Activated CD4-positive, alpha-beta memory T cell treated with anti-CD3 and anti-CD28 coated beads, Interleukin-2, amount 10 ng/mL, durations not matched to agents 7 days and 5 days (primary cell): ENCODE measurements at regions not wholly inside any gene's neighbourhood (a gene's known extent, or its start where the extent isn't known, plus 50 kb on each side); places are given as distances from the start of the nearest gene placed in this dataset.
"Not testable (repeated sequence)": the region's sequence is repeated elsewhere in the genome, so short reads cannot be mapped to it uniquely, and the experiment has no call there.

Experiments
- CTCF ChIA-PET: fragments of 350-600 bp; sonication (Branson Sonifier 250); formaldehyde crosslinking; loops from one replicate; lab custom pipeline; 2021; ENCODE audit warnings: antibody characterized with exemption, inconsistent platforms; lab: Charles Lee
- POLR2A ChIA-PET: fragments of 350-600 bp; sonication (Branson Sonifier 250); formaldehyde crosslinking; loops from one replicate; lab custom pipeline; 2021; ENCODE audit warnings: antibody characterized with exemption; lab: Charles Lee
- DNase-seq: peaks from one replicate; pipeline ENCODE4 v3.0.0-alpha.2; 2020
- H3K27ac Mint-ChIP-seq: one replicate; pipeline ENCODE4 v1.8.0; 2021; ENCODE audit warnings: mild to moderate bottlenecking, mixed read lengths
- H3K27me3 Mint-ChIP-seq: one replicate; pipeline ENCODE4 v1.8.0; 2021; ENCODE audit warnings: mixed read lengths
- H3K36me3 Mint-ChIP-seq: one replicate; pipeline ENCODE4 v1.8.0; 2021; ENCODE audit warnings: low read depth, mixed read lengths
- H3K4me1 Mint-ChIP-seq: one replicate; pipeline ENCODE4 v1.8.0; 2021; ENCODE audit warnings: mixed read lengths
- H3K4me3 Mint-ChIP-seq: one replicate; pipeline ENCODE4 v1.8.0; 2021; ENCODE audit warnings: mild to moderate bottlenecking, mixed read lengths
- H3K9me3 Mint-ChIP-seq: one replicate; pipeline ENCODE4 v1.8.0; 2021; ENCODE audit warnings: mixed read lengths

DNA sequence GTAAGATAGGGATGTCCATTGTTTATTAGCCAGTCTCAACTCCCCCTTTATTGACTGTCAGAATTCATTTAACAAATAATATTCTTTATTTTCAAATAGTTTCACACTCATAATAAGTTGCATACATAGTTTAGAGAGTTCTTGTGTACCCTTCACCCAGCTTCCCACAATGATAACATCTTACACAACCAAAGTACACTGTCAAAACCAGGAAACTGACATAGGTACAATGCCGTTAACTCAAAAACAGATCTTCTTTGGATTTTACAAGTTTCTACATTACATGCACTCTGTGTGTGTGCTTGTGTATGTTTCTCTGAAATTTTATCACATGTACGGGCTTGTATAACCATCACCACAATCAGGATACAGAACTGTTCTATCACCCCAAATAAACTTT, 64.4 kb upstream of the IFNLR1 start:
- ChIA-PET POLR2A (no interaction called here), CTCF (interaction anchor here (1.1 kb wide), 1 partner anchor 141 kb away, joined by 3 read pairs; no protein-coding TSS in a partner anchor)
- no peak overlapping the region for H3K27ac Mint-ChIP-seq
- H3K4me1 Mint-ChIP-seq, result peaks cover 17% of the 10 kb centered on the region
- no peak for DNase-seq
- peaks cover 4% of the 10 kb centered on the region for H3K27me3 Mint-ChIP-seq
- H3K9me3 Mint-ChIP-seq, result no peaks in the 10 kb centered on the region
- no peaks in the 10 kb centered on the region for H3K36me3 Mint-ChIP-seq
- H3K4me3 Mint-ChIP-seq, result no peak overlapping the region

DNA sequence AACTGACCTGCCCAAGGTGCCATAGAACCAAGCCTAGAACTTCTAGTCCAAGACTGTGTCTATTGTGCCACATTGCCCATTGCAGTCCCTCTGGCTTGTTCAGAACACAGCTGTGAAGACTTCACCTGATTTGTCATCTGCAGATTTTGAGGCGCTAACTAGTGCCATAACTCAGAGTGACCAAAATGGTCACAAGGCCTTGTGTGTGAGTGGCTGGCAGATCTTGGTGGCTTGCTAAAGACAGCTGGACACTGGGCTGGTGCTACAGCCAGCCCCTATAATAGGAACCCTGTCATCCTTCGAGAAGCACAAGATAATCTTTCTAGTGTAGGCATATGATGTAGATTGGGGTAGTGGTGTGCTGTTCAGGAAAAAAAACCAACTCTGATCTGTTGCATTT, 63.7 kb upstream of the IFNLR1 start:
- CTCF ChIA-PET, result interaction anchor here (1.1 kb wide), 1 partner anchor 141 kb away, joined by 3 read pairs; no protein-coding TSS in a partner anchor
- Mint-ChIP-seq H3K4me1 (peaks cover 13% of the 10 kb centered on the region), H3K9me3 (no peaks in the 10 kb centered on the region), H3K4me3 (no peak overlapping the region), H3K27ac (no peak overlapping the region), H3K27me3 (peaks cover 2% of the 10 kb centered on the region), H3K36me3 (no peaks in the 10 kb centered on the region)
- POLR2A ChIA-PET, result no interaction called here
- no peak for DNase-seq

DNA sequence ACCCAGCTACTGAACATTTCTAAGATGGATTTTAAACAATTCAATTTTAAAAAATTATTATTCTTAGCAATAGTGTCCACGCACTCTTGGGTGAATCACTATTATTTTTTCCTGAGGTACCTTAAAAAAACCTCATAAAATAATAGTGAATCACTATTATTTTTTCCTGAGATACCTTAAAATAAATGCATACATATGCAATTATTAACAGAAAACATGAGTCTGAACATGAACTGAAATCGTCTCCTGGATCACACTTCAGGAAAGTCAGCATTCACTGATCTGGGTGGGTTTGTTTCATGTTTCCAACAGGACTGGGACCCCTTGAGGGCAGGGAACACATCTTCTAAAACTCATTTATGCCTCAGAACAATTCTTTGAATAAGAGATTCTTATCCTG, 63.1 kb upstream of the IFNLR1 start:
- Mint-ChIP-seq H3K27ac (no peak overlapping the region), H3K36me3 (no peaks in the 10 kb centered on the region), H3K4me3 (no peak overlapping the region), H3K4me1 (peaks cover 13% of the 10 kb centered on the region), H3K27me3 (peaks cover 2% of the 10 kb centered on the region), H3K9me3 (no peaks in the 10 kb centered on the region)
- CTCF ChIA-PET, result interaction anchor here (0.9 kb wide), 1 partner anchor 141 kb away, joined by 3 read pairs; no protein-coding TSS in a partner anchor
- POLR2A ChIA-PET, result no interaction called here
- no peak for DNase-seq

DNA sequence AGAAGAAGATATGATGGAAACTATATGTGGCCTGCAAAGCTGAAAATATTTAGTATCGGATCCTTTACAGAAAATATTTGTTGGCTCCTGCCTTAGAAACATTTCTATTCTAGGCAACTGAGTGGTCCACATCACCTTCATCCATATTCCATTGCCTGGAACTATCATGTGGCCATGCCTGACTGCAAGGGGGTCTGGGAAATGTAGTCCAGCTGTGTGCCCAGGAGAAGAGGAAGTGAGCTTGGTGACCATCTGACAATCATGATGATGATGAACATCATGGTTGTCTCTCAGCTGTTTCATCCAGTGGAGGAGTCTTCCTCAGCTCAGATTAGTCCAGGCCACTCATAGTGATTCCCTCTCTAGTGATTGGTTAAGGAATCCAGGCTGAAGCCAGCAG, 61.8 kb upstream of the IFNLR1 start:
- H3K27me3 Mint-ChIP-seq, result peaks cover 2% of the 10 kb centered on the region
- peaks cover 13% of the 10 kb centered on the region for H3K4me1 Mint-ChIP-seq
- H3K36me3 Mint-ChIP-seq, result no peaks in the 10 kb centered on the region
- H3K4me3 Mint-ChIP-seq, result no peak overlapping the region
- POLR2A ChIA-PET, result no interaction called here
- H3K27ac Mint-ChIP-seq, result no peak overlapping the region
- CTCF ChIA-PET, result no interaction called here
- no peaks in the 10 kb centered on the region for H3K9me3 Mint-ChIP-seq
- DNase-seq, result no peak

DNA sequence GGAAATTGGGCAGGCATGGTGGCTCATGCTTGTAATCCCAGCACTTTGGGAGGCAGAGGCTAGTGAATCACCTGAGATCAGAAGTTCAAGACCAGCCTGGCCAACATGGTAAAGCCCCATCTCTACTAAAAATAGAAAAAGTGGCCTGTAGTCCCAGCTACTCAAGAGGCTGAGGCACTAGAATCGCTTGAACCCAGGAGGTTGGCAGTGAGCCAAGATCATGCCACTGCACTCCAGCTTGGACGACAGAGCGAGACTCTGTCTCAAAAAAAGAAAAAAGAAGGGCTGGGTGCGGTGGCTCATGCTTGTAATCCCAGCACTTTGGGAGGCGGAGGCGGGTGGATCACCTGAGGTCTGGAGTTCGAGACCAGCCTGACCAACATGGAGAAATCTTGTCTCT, 60.2 kb upstream of the IFNLR1 start:
- H3K27me3 Mint-ChIP-seq, POLR2A ChIA-PET, H3K9me3 Mint-ChIP-seq, H3K27ac Mint-ChIP-seq, CTCF ChIA-PET, DNase-seq, H3K4me3 Mint-ChIP-seq, H3K36me3 Mint-ChIP-seq: not testable (repeated sequence)
- peaks cover 13% of the 10 kb centered on the region for H3K4me1 Mint-ChIP-seq

DNA sequence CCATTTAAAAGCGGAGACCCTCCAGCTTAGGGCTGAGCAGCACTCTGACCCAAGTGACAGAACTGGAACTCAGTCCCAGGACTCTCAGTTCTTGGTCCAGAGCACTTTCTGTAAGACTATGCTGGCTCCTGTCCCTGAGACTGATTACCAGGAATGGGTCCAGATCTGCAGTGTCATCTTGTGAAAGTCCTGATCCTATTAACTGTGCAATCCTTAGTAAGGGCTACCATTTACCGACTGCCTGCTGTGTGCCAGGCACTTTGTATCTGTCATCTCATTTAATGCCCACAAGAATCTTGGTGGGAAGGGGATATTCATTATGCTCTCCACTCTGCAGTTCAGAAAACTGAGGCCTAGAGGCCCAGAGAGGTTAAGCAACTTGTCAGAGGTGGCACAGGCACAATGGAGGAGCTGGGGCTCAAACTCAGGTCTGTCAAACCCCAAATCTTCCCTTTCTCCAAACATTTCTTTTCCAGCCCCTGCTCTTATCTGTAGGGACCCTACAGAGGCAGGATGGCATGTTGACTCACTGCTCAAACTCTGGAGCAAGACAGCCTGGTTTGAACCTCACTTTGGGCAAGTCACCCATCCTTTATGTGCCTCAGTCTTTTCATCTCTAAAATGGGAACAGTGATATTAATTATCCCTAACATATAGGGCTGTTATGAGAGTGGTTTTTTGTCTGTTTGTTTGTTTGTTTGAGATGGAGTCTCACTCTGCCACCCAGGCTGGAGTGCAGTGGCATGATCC, 57.6 kb upstream of the IFNLR1 start:
- Mint-ChIP-seq H3K36me3 (no peaks in the 10 kb centered on the region), H3K9me3 (no peaks in the 10 kb centered on the region), H3K27ac (no peak overlapping the region), H3K4me1 (peaks cover 5% of the 10 kb centered on the region), H3K4me3 (no peak overlapping the region), H3K27me3 (peaks cover 9% of the 10 kb centered on the region)
- ChIA-PET CTCF (no interaction called here), POLR2A (no interaction called here)
- no peak for DNase-seq

DNA sequence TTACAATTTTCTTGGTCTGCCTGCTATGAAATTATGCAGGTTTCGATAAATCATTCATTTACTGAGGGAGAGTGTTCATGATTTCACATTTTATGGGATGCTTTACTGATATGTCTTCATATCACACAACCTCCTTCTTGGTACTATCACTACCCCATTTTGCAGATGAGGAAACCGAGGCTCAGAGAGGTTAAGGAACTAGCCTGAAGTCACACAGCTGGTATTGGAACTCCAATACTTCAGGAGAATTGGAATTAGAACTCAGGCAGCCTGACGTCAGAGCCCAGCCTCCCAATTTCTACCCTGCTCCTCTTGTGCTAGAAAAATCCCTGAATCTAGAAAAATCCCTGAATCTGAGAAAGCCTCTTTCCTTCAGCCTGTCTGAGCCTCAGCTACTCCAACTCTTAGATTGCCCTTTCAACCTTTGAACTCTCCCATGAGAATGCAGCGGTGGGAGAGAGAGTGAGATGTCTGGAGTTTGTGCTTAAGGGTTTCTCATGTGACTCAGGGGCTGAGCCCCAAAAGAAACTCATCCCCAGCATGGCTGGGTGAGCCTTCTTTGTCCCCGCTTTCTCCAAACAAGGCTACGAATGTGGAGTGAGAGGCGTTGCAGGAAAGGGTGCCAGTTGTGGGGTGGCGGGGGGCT, 50.8 kb upstream of the IFNLR1 start:
- no peaks in the 10 kb centered on the region for H3K36me3 Mint-ChIP-seq
- CTCF ChIA-PET, result no interaction called here

GRCh38 chr1:24236789-24237371, 49.8 kb upstream of the IFNLR1 start:
- DNase-seq, result no peak
- Mint-ChIP-seq H3K27me3 (peaks cover 24% of the 10 kb centered on the region), H3K36me3 (no peaks in the 10 kb centered on the region), H3K9me3 (peaks cover 2% of the 10 kb centered on the region), H3K27ac (no peak overlapping the region), H3K4me1 (peaks cover 11% of the 10 kb centered on the region), H3K4me3 (no peak overlapping the region)
- POLR2A ChIA-PET, result no interaction called here
- CTCF ChIA-PET, result no interaction called here

More for the DNA sequence above, 50.8 kb upstream of the IFNLR1 start:
- no peak overlapping the region for H3K4me3 Mint-ChIP-seq
- POLR2A ChIA-PET, result no interaction called here
- H3K4me1 Mint-ChIP-seq, result peaks cover 11% of the 10 kb centered on the region
- DNase-seq, result no peak
- H3K27me3 Mint-ChIP-seq, result peaks cover 27% of the 10 kb centered on the region
- H3K9me3 Mint-ChIP-seq, result peaks cover 2% of the 10 kb centered on the region
- H3K27ac Mint-ChIP-seq, result no peak overlapping the region
